ENCODE measurements at regions not wholly inside any gene's neighbourhood (a gene's known extent, or its start where the extent isn't known, plus 50 kb on each side); places are given as distances from the start of the nearest gene placed in this dataset.
"Not testable (repeated sequence)": the region's sequence is repeated elsewhere in the genome, so short reads cannot be mapped to it uniquely, and the experiment has no call there.

GRCh38 chr14:106474261-106475028, 948.1 kb downstream of the TMEM121 start:
- H3K9me3 ChIP-seq; intact Hi-C loops (cut with DNase I); H3K27ac ChIP-seq; H3K4me3 ChIP-seq; H3K4me1 ChIP-seq; DNase-seq (ENCODE audit: low spot score in 2 of 2); H3K27me3 ChIP-seq; H3K36me3 ChIP-seq: not testable (repeated sequence)

DNA sequence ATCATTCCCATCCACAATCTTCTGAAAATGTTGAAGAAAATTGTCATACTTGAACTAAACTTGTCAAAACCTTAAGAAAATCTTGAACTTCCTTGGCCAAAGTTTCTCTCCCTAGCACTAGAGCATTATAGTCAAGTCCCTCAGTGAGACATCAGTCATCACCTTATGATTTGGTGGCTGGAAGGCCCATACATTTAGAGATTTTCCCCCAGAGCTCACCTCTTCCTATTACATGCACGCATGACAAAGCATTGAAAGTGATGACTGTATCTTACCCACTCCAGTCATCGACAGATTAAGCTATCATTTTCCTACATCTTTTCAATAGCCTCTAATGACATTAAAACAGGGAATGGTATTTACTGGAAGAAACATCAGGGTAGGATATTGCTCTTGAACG, 948.8 kb downstream of the TMEM121 start:
- H3K4me1 ChIP-seq; H3K4me3 ChIP-seq; H3K27me3 ChIP-seq; H3K27ac ChIP-seq; H3K36me3 ChIP-seq; H3K9me3 ChIP-seq; intact Hi-C loops (cut with DNase I); DNase-seq (ENCODE audit: low spot score in 2 of 2): not testable (repeated sequence)

DNA sequence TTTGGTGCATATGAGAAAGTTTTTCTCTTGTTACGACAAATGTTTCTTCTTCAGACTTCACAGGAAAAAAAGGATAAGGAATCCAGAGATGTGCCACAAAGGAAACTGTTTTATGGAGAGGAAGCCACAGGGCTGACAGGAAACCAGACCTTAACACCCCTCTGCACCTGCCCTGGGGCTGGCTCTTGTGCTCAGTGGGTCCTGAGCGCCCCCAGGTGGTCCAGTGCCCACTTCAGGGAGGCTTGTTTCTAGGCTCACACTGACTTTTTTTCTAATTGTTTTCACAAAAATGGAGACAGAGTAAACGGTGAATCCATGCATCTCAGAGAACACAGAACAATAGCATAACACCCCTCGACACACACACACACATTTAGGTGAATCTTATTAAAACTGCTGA, 951.2 kb downstream of the TMEM121 start:
- H3K4me1 ChIP-seq; H3K9me3 ChIP-seq; H3K27ac ChIP-seq; intact Hi-C loops (cut with DNase I); H3K27me3 ChIP-seq; H3K4me3 ChIP-seq; H3K36me3 ChIP-seq; DNase-seq (ENCODE audit: low spot score in 2 of 2): not testable (repeated sequence)

- H3K9me3 ChIP-seq; H3K4me1 ChIP-seq; H3K36me3 ChIP-seq; intact Hi-C loops (cut with DNase I); H3K27ac ChIP-seq; DNase-seq (ENCODE audit: low spot score in 2 of 2); H3K27me3 ChIP-seq; H3K4me3 ChIP-seq: not testable (repeated sequence)
Observed at GRCh38 chr14:106480287-106480686, 953.9 kb downstream of the TMEM121 start.

GRCh38 chr14:106482213-106482612, 955.8 kb downstream of the TMEM121 start:
- H3K27ac ChIP-seq; H3K4me1 ChIP-seq; H3K27me3 ChIP-seq; H3K9me3 ChIP-seq; DNase-seq (ENCODE audit: low spot score in 2 of 2); intact Hi-C loops (cut with DNase I); H3K36me3 ChIP-seq; H3K4me3 ChIP-seq: not testable (repeated sequence)

- H3K27ac ChIP-seq, result no peak overlapping the region
- no peaks in the 10 kb centered on the region for H3K9me3 ChIP-seq
- H3K4me3 ChIP-seq, result no peak overlapping the region
- DNase-seq (ENCODE audit: low spot score in 2 of 2), result no peak
- H3K27me3 ChIP-seq, result no peaks in the 10 kb centered on the region
- no peaks in the 10 kb centered on the region for H3K4me1 ChIP-seq
- no peaks in the 10 kb centered on the region for H3K36me3 ChIP-seq
- intact Hi-C loops (cut with DNase I), result no loop called here
- TF ChIP-seq, protein P1, sequence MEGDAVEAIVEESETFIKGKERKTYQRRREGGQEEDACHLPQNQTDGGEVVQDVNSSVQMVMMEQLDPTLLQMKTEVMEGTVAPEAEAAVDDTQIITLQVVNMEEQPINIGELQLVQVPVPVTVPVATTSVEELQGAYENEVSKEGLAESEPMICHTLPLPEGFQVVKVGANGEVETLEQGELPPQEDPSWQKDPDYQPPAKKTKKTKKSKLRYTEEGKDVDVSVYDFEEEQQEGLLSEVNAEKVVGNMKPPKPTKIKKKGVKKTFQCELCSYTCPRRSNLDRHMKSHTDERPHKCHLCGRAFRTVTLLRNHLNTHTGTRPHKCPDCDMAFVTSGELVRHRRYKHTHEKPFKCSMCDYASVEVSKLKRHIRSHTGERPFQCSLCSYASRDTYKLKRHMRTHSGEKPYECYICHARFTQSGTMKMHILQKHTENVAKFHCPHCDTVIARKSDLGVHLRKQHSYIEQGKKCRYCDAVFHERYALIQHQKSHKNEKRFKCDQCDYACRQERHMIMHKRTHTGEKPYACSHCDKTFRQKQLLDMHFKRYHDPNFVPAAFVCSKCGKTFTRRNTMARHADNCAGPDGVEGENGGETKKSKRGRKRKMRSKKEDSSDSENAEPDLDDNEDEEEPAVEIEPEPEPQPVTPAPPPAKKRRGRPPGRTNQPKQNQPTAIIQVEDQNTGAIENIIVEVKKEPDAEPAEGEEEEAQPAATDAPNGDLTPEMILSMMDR (IDR thresholded peaks at IDR 0.05), result no peak
Observed at GRCh38 chr14:106487600-106487999, 961.2 kb downstream of the TMEM121 start.

- Histone ChIP-seq H3K27ac (no peak overlapping the region), H3K4me1 (no peaks in the 10 kb centered on the region), H3K27me3 (no peaks in the 10 kb centered on the region), H3K4me3 (no peak overlapping the region), H3K36me3 (no peaks in the 10 kb centered on the region), H3K9me3 (no peaks in the 10 kb centered on the region)
- intact Hi-C loops (cut with DNase I), result no loop called here
- DNase-seq (ENCODE audit: low spot score in 2 of 2), result no peak
- TF ChIP-seq, protein P1 (IDR thresholded peaks at IDR 0.05), result no peak
Observed at GRCh38 chr14:106488291-106488690, 961.9 kb downstream of the TMEM121 start.

GRCh38 chr14:106489112-106489881, 962.9 kb downstream of the TMEM121 start:
- H3K4me3 ChIP-seq, result no peak overlapping the region
- DNase-seq (ENCODE audit: low spot score in 2 of 2), result no peak
- H3K36me3 ChIP-seq, result no peaks in the 10 kb centered on the region
- TF ChIP-seq, protein P1 (IDR thresholded peaks at IDR 0.05), result no peak
- H3K27me3 ChIP-seq, result no peaks in the 10 kb centered on the region
- no peaks in the 10 kb centered on the region for H3K9me3 ChIP-seq
- H3K4me1 ChIP-seq, result no peaks in the 10 kb centered on the region
- no peak overlapping the region for H3K27ac ChIP-seq
- intact Hi-C loops (cut with DNase I), result no loop called here

Measured in ascending aorta (tissue), 2 donors.